ENCODE measurements at regions not wholly inside any gene's neighbourhood (a gene's known extent, or its start where the extent isn't known, plus 50 kb on each side); places are given as distances from the start of the nearest gene placed in this dataset.

- TF ChIP-seq CTCF (IDR thresholded peaks at IDR 0.05) (no peak), POLR2A (IDR thresholded peaks at IDR 0.05) (no peak)
These were observed 153.0 kb downstream of the ASB9 start for GRCh38 chrX:15116900-15117299.

Measured in gastroesophageal sphincter (tissue), 3 donors.